GM23248 (cell line): ENCODE measurements at regions not wholly inside any gene's neighbourhood (a gene's known extent, or its start where the extent isn't known, plus 50 kb on each side); places are given as distances from the start of the nearest gene placed in this dataset.

Source experiments
- EZH2 ChIP-seq: fragments of 200-600 bp; sonication (generic); IDR thresholded peaks from 2 replicates; pipeline ENCODE4 v1.6.1; 2018; ENCODE audit warnings: antibody characterized with exemption, mild to moderate bottlenecking; ENCODE audit not compliant: insufficient read depth, poor library complexity, severe bottlenecking
- EZH2phosphoT487 ChIP-seq: fragments of 200-600 bp; sonication (generic); IDR thresholded peaks from 2 replicates; pipeline ENCODE4 v1.6.1; 2018; ENCODE audit warnings: antibody characterized with exemption, moderate library complexity, mild to moderate bottlenecking, low read depth; ENCODE audit not compliant: insufficient read depth

DNA sequence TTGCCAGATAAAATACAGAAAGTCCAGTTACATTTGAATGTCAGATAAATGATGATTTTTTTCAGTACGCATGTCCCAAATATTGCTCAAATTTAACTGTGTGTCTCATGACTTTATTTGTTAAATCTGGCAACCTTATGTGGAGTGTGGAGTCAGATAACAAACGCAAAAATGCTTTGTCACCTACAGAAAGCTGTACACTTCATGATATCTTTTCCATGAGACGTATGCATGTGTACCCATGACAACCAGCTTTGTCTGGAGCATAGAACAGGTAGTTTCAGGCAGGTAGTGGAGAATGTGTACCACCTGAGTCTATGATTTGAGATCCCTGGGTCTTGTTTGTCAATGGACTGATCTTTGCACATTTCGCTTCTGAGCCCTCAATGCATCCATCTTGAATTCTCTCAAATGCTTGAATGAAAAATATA is 105.5 kb upstream of the CPEB4 start:
- TF ChIP-seq EZH2phosphoT487: no peak
- TF ChIP-seq EZH2: no peak
